ENCODE measurements at regions not wholly inside any gene's neighbourhood (a gene's known extent, or its start where the extent isn't known, plus 50 kb on each side); places are given as distances from the start of the nearest gene placed in this dataset.
"Not testable (repeated sequence)": the region's sequence is repeated elsewhere in the genome, so short reads cannot be mapped to it uniquely, and the experiment has no call there.

DNA sequence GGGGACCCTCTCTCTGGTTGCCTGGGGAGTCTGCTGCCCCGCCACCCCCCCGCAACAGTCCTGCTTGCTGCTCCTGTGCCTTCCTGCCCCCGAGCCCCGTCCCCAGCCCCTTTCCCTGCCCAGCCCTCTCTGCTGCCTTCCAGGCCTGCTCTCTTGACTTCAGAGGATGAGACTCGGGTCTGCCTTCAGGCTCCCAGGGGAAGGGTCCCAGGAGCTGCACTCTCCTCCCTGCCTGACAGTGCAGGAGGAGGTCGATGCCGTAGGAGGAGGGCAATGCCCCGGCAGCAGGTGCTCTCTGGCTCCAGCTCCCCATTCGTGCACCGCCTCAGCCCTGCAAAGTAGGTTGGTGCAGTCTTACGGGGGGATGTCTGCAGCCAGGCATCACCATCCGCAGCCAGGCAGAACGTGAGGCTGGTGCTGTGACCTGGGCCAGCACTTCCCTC lies 185.1 kb upstream of the C14orf180 start:
- H3K27ac Mint-ChIP-seq, result no peak overlapping the region
- peak overlapping the region in 1 of 2 donors; percentile 8 for H3K4me3 Mint-ChIP-seq
- DNase-seq (no peak), ATAC-seq (replicated peaks in 1 of 2) (peak in 1 of 2 donors; percentile 19)
- H3K4me1 Mint-ChIP-seq (ENCODE audit: low read depth), result peaks cover 56% of the 10 kb centered on the region
- H3K36me3 Mint-ChIP-seq (ENCODE audit: insufficient read depth in 2 of 2), result peaks cover 0 to 8% of the 10 kb centered on the region in 2 donors
- no peaks in the 10 kb centered on the region for H3K27me3 Mint-ChIP-seq (ENCODE audit: low read depth)
- H3K9me3 Mint-ChIP-seq, result peaks cover 4 to 5% of the 10 kb centered on the region in 2 donors

DNA sequence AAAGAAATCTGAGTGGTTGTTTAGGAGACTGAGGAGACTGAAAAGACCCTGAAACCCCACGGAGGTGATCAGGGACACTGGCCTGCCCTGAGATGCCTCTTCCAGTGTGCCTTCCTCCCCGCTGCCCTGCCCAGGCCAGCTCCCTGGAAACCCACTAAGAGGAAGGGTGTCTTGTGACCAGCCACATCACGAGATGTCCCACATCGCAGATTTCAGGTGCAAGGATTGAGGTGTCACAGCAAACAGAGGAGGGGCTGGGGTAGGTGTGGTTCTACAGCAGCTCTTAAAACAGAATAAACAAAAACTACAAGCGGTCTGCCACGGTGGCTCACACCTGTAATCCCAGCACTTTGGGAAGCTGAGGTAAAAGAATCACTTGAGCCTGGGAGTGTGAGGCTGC lies 184.3 kb upstream of the C14orf180 start:
- H3K4me3 Mint-ChIP-seq, result no peak overlapping the region
- H3K9me3 Mint-ChIP-seq, result peaks cover 4 to 5% of the 10 kb centered on the region in 2 donors
- ATAC-seq (replicated peaks in 1 of 2), result no peak
- H3K27ac Mint-ChIP-seq, result no peak overlapping the region
- H3K4me1 Mint-ChIP-seq (ENCODE audit: low read depth), result peaks cover 55% of the 10 kb centered on the region
- H3K27me3 Mint-ChIP-seq (ENCODE audit: low read depth), result no peaks in the 10 kb centered on the region
- no peak for DNase-seq
- peaks cover 0 to 8% of the 10 kb centered on the region in 2 donors for H3K36me3 Mint-ChIP-seq (ENCODE audit: insufficient read depth in 2 of 2)

DNA sequence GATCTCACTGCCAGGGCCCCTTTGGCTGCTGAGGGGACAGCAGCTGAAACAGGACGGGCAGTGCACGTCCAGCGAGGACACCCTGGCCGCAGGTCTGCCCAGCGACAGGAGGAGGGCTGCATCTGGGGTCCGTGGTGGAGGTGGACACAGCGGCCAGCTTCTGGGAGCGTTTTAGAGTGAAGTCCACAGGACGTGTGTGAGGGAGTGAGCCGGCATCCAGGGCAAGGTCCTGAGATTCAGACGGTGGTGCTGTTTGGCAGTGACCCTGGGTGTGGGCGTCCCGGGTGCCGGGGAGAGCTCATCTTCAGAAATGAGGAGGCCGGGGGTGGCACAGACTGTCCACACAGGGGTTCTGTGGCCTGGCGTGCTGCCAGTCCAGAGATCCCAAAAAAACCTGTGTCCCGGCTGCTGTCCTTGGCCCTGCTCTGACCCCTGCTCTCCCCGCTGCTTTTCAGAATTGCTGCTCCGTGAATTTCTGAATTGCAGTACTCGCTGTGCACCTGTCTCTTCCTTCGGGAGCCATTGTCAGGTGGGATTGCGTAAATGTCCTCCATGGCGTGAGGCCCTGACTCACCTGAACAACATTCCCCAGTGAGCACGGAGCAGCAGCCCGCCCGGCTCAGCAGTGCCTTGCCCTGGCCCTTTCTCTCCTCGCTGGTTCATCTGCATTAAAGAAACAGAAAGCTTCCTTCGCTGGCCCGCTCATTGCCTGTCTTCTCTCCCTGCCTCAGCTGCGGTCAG lies 183.5 kb upstream of the C14orf180 start:
- no peaks in the 10 kb centered on the region for H3K27me3 Mint-ChIP-seq (ENCODE audit: low read depth)
- ATAC-seq (replicated peaks in 1 of 2) (no peak), DNase-seq (no peak)
- H3K4me1 Mint-ChIP-seq (ENCODE audit: low read depth), result peaks cover 50% of the 10 kb centered on the region
- H3K27ac Mint-ChIP-seq, result no peak overlapping the region
- no peak overlapping the region for H3K4me3 Mint-ChIP-seq
- H3K9me3 Mint-ChIP-seq, result peaks cover 4 to 5% of the 10 kb centered on the region in 2 donors
- H3K36me3 Mint-ChIP-seq (ENCODE audit: insufficient read depth in 2 of 2), result peaks cover 0 to 8% of the 10 kb centered on the region in 2 donors

DNA sequence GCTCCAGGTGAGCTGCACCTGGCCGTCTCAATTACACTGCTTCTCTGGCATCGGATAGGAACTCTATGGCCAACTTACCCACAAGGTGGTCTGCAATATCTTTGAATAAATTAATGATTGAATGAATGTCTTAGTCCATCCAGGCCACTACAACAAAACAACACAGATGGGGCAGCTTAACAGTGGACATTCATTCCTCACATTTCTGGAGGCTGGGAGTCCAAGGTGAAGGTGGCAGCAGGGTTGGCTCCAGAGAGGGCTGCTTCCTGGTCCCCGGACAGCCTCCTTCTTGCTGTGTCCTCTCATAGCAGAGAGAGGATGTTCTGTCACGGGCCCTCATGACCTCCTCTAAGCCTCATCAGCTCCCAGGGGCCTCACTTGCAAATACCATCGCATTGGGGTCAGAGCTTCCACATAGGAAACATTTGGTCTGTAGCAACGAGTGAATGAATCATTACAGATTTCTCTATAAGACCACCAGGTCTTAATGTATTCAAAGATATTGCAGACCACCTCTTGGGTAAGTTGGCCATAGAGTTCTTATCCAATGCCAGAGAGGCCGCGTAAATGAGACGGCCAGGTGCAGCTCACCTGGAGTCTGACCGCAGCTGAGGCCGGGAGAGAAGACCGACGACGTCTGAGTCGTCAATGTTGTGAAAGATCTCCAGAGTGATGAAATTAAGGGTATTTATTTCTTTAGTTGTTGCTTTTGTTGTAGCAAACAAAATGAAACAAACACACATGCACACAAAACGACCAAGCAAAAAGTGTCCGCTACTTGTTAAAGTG lies 182.7 kb upstream of the C14orf180 start:
- Mint-ChIP-seq H3K9me3 (peaks cover 4 to 5% of the 10 kb centered on the region in 2 donors), H3K36me3 (ENCODE audit: insufficient read depth in 2 of 2) (peaks cover 0 to 8% of the 10 kb centered on the region in 2 donors), H3K4me1 (ENCODE audit: low read depth) (peaks cover 43% of the 10 kb centered on the region), H3K27me3 (ENCODE audit: low read depth) (no peaks in the 10 kb centered on the region), H3K27ac (no peak overlapping the region), H3K4me3 (no peak overlapping the region)
- ATAC-seq (replicated peaks in 1 of 2) (no peak), DNase-seq (no peak)

DNA sequence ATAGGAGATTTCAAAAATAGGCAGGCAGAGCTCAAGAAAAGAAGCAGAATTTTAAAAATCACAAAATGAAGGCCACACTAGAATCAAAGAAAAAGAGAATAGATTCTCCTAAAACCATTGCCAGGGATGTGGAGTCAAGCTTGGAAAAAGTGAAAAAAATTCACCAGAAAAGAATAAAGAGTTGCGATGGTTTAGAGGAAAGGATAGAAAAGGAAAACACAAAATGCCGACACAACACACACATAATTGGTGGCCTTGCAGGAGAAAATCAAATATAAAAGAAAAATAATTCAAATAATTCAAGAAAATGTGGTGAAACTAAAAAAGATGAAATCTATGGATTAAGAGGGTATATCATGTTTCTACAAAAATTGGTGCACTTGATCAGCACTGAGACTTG lies 181.6 kb upstream of the C14orf180 start:
- H3K27me3 Mint-ChIP-seq (ENCODE audit: low read depth), result no peaks in the 10 kb centered on the region
- peaks cover 0 to 8% of the 10 kb centered on the region in 2 donors for H3K36me3 Mint-ChIP-seq (ENCODE audit: insufficient read depth in 2 of 2)
- ATAC-seq (replicated peaks in 1 of 2) (no peak), DNase-seq (no peak)
- H3K27ac Mint-ChIP-seq, result no peak overlapping the region
- H3K4me3 Mint-ChIP-seq, result no peak overlapping the region
- peaks cover 4 to 5% of the 10 kb centered on the region in 2 donors for H3K9me3 Mint-ChIP-seq
- peaks cover 38% of the 10 kb centered on the region for H3K4me1 Mint-ChIP-seq (ENCODE audit: low read depth)

DNA sequence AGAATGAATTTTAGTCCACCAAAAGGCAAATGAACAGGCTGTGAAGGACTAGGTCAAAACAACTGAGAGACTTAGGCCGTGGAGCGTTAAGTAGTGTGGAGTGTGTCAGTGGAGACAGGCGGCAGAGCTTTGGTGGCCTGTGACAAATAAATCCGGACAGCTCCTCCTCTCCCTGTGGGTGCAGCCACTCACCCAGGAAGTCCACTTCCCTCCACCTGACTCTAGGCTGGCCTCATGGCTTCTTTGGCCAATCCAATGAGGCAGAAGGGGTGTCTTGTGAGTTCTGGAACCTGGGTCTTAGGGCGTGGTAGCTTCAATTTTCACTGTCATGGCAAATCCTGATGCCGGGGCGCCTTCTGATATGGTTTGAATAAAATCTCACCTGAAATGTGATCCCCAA lies 180.9 kb upstream of the C14orf180 start:
- H3K4me1 Mint-ChIP-seq (ENCODE audit: low read depth), result peaks cover 34% of the 10 kb centered on the region
- H3K36me3 Mint-ChIP-seq (ENCODE audit: insufficient read depth in 2 of 2), result peaks cover 0 to 8% of the 10 kb centered on the region in 2 donors
- ATAC-seq (replicated peaks in 1 of 2) (no peak), DNase-seq (no peak)
- no peaks in the 10 kb centered on the region for H3K27me3 Mint-ChIP-seq (ENCODE audit: low read depth)
- H3K27ac Mint-ChIP-seq, result no peak overlapping the region
- H3K4me3 Mint-ChIP-seq, result no peak overlapping the region
- H3K9me3 Mint-ChIP-seq, result peaks cover 4 to 5% of the 10 kb centered on the region in 2 donors

DNA sequence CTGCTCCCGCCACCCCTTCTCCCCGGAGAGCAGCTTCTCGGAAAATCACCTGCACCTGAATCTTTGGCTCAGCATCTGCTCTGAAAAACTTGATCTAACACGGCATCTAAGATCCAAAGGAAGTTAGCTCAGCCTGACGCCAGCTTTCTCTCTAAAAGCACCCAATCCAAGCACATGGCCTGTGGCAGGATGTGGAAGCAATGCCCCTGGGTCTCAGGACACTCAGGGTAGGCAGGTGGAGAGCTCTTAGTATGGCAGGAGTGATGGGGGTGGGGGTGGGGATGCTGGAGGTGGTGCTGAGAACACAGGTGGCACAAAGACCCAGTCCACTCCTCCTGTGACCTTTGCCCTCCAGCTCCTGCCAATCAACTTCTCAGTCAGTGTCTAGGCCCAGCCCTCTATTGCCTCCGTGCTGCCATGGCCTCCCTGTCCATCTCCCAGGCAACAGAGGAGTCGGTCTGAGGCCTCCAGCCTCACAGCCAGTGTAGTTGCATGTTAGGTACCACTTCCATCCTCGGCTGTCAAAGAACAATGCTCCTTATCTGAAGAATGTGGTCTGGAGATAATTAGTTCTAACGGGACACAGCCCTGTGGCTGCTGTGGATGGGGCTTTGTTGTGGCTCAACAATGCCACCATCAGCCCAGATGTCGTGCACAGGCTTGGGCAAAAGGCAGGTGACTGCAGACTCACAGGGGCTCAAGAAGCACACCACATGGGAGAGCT lies 180.0 kb upstream of the C14orf180 start:
- peaks cover 0 to 8% of the 10 kb centered on the region in 2 donors for H3K36me3 Mint-ChIP-seq (ENCODE audit: insufficient read depth in 2 of 2)
- no peak overlapping the region for H3K4me3 Mint-ChIP-seq

DNA sequence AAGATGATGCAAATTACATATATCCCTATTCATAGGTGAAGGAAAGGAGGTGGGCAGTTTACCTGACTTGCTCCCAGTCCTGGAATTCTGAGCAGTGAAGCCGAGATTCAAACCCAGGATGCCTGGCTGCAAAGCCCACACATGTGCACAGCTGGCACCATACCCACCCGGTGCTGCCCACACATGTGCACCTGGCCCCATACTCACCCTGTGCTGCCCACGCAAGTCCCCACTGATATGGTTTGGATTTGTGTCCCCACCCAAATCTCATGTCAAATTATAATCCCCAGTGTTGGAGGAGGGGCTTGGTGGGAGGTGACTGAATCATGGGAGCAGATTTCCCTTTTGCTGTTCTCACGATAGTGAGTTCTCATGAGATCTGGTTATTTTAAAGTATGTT lies 179.2 kb upstream of the C14orf180 start:
- Mint-ChIP-seq H3K27me3 (ENCODE audit: low read depth) (no peaks in the 10 kb centered on the region), H3K36me3 (ENCODE audit: insufficient read depth in 2 of 2) (peaks cover 0 to 8% of the 10 kb centered on the region in 2 donors), H3K9me3 (peaks cover 4 to 5% of the 10 kb centered on the region in 2 donors), H3K4me1 (ENCODE audit: low read depth) (peaks cover 17% of the 10 kb centered on the region), H3K27ac (no peak overlapping the region), H3K4me3 (no peak overlapping the region)
- ATAC-seq (replicated peaks in 1 of 2) (no peak), DNase-seq (no peak)

More for the DNA sequence above, 180.0 kb upstream of the C14orf180 start:
- ATAC-seq (replicated peaks in 1 of 2) (no peak), DNase-seq (no peak)
- Mint-ChIP-seq H3K27me3 (ENCODE audit: low read depth) (no peaks in the 10 kb centered on the region), H3K4me1 (ENCODE audit: low read depth) (peaks cover 25% of the 10 kb centered on the region), H3K27ac (no peak overlapping the region), H3K9me3 (peaks cover 4 to 5% of the 10 kb centered on the region in 2 donors)

DNA sequence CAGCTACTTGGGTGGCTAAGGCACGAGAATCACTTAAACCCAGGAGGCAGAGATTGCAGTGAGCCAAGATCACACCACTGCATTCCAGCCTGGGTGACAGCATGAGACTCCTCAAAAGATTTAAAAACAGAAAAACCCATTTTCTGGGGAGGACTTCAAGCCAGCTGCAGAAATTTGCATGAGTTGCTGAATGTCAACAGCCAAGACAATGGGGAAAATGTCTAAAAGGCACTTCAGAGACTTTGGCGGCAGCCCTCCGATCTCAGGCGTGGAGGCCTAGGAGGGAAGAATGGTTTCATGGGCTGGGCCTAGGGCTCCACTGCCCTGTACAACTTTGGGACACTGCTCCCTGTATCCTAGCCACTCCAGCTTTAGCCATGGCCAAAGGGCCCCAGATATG lies 177.8 kb upstream of the C14orf180 start:
- H3K27ac Mint-ChIP-seq, result no peak overlapping the region
- H3K4me1 Mint-ChIP-seq (ENCODE audit: low read depth), result peaks cover 12% of the 10 kb centered on the region
- DNase-seq, result no peak
- no peak overlapping the region for H3K4me3 Mint-ChIP-seq
- ATAC-seq (replicated peaks in 1 of 2), result no peak
- H3K27me3 Mint-ChIP-seq (ENCODE audit: low read depth), result no peaks in the 10 kb centered on the region
- peaks cover 3 to 4% of the 10 kb centered on the region in 2 donors for H3K9me3 Mint-ChIP-seq
- H3K36me3 Mint-ChIP-seq (ENCODE audit: insufficient read depth in 2 of 2), result peaks cover 0 to 8% of the 10 kb centered on the region in 2 donors

DNA sequence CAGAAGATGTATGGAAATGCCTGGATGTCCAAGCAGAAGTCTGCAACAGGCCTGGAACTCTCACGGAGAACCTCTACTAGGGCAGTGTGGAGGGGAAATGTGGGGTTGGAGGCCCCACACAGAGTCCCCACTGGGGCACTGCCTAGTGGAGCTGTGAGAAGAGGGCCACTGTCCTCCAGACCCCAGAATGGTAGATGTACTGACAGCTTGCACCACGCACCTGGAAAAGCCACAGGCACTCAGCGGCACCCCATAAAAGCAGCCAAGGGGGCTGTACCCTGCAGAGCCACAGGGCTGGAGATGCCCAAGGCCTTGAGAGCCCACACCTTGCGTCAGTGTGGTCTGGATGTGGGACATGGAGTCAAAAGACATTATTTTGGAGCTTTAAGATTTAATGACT lies 177.3 kb upstream of the C14orf180 start:
- H3K27me3 Mint-ChIP-seq (ENCODE audit: low read depth); ATAC-seq (replicated peaks in 1 of 2); H3K4me3 Mint-ChIP-seq; DNase-seq; H3K9me3 Mint-ChIP-seq; H3K36me3 Mint-ChIP-seq (ENCODE audit: insufficient read depth in 2 of 2); H3K27ac Mint-ChIP-seq: not testable (repeated sequence)
- H3K4me1 Mint-ChIP-seq (ENCODE audit: low read depth), result peaks cover 12% of the 10 kb centered on the region

DNA sequence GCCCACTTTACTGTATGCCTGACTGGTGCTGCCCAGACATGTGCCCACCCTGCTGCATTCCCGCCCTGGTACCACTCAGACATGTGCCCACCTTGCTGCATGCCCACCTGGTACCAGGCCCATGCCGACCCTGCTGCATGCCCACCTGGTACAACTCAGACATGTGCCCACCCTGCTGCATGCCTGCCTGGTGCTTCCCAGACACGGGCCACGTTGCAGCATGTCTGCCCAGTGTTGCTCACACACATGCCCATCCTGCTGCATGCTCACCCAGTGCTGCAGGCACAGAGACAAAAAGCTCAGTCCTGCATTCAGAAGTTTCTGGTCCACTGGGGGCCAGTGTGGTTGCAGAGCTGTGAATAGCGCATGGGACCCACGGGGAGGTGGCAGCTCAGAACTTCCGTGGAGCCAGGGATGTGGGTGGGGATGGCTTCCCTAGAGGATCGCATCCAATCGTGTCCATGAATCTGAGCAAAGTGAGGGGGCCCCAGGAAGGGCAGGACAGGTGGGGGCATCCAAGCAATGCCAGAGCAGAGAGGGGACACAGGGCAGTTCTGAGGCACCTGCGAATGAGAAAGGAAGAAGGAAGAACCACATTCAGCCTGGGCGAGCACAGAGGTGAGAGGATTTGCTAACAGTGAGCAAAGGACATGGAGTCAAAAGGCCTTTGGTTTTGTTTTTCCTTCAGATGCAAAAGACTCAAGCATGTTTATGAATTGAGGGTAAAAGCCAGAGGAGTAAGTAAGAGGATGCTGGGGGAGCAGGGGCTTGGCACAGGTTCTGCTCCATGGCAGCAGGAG lies 175.9 kb upstream of the C14orf180 start:
- no peak for ATAC-seq (replicated peaks in 1 of 2)
- H3K9me3 Mint-ChIP-seq, result peaks cover 0 to 3% of the 10 kb centered on the region in 2 donors
- peaks cover 1 to 3% of the 10 kb centered on the region in 2 donors for H3K36me3 Mint-ChIP-seq (ENCODE audit: insufficient read depth in 2 of 2)
- peaks cover 12% of the 10 kb centered on the region for H3K4me1 Mint-ChIP-seq (ENCODE audit: low read depth)
- no peak overlapping the region for H3K4me3 Mint-ChIP-seq
- no peak for DNase-seq
- H3K27ac Mint-ChIP-seq, result no peak overlapping the region
- no peaks in the 10 kb centered on the region for H3K27me3 Mint-ChIP-seq (ENCODE audit: low read depth)

DNA sequence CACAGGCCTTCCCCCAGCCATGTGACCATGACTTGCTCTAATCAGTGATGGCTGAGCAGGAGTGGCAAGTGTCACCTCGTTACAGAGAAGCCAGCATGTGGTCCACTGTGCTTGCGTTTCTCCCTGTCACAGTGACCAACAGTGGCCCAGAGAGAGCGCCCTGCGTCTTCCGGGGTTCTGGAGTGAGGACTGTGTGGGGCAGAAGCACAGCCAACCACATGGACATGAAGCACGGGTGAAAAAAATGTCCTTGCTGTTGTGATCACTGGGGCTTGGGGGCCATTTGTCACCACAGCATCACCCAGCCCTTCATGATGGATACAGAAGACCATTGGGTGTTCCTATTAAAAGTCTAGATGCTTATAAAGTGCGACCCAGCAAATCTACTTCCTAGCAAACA lies 174.6 kb upstream of the C14orf180 start:
- H3K27ac Mint-ChIP-seq, result no peak overlapping the region
- DNase-seq (no peak), ATAC-seq (replicated peaks in 1 of 2) (no peak)
- H3K4me1 Mint-ChIP-seq (ENCODE audit: low read depth), result peaks cover 1% of the 10 kb centered on the region
- H3K27me3 Mint-ChIP-seq (ENCODE audit: low read depth), result no peaks in the 10 kb centered on the region
- no peak overlapping the region for H3K4me3 Mint-ChIP-seq
- H3K9me3 Mint-ChIP-seq, result peaks cover 5 to 6% of the 10 kb centered on the region in 2 donors
- H3K36me3 Mint-ChIP-seq (ENCODE audit: insufficient read depth in 2 of 2), result peaks cover 1 to 3% of the 10 kb centered on the region in 2 donors

Data from activated T-cell treated with anti-CD3 and anti-CD28 coated beads, Interleukin-2, amount 50 U/mL, for 72 hours (primary cell).